ENCODE measurements at regions not wholly inside any gene's neighbourhood (a gene's known extent, or its start where the extent isn't known, plus 50 kb on each side); places are given as distances from the start of the nearest gene placed in this dataset.
"Not testable (repeated sequence)": the region's sequence is repeated elsewhere in the genome, so short reads cannot be mapped to it uniquely, and the experiment has no call there.

DNA sequence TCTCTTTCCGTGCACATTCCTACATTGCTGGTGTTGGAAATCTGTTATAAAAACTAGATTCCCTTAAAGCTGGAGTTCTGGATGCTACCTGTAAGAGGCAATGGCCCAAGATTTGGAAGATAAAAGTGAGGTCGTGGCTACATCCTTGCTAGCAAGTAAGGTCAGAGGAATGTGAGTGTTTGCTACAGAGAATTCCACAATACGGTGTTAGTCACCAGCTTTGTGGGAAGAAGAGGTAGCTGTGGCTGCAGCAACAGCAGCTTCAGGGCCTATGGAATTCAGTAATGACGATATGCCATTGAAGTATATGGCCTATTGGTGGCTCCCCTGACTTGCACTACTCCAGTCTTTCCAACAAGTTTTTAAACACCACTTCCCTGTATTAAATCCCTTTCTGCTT is 227.7 kb upstream of the TMEM260 start:
- peak; percentile 86 for DNase-seq (ENCODE audit: low read depth)
- no peak overlapping the region for H3K4me3 ChIP-seq (ENCODE audit: low read length)
- TF ChIP-seq, protein P1, sequence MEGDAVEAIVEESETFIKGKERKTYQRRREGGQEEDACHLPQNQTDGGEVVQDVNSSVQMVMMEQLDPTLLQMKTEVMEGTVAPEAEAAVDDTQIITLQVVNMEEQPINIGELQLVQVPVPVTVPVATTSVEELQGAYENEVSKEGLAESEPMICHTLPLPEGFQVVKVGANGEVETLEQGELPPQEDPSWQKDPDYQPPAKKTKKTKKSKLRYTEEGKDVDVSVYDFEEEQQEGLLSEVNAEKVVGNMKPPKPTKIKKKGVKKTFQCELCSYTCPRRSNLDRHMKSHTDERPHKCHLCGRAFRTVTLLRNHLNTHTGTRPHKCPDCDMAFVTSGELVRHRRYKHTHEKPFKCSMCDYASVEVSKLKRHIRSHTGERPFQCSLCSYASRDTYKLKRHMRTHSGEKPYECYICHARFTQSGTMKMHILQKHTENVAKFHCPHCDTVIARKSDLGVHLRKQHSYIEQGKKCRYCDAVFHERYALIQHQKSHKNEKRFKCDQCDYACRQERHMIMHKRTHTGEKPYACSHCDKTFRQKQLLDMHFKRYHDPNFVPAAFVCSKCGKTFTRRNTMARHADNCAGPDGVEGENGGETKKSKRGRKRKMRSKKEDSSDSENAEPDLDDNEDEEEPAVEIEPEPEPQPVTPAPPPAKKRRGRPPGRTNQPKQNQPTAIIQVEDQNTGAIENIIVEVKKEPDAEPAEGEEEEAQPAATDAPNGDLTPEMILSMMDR (conservative IDR thresholded peaks at IDR 0.05; ENCODE audit: low read length) = peak; percentile 20; the same call in 1 of the 2 replicates

DNA sequence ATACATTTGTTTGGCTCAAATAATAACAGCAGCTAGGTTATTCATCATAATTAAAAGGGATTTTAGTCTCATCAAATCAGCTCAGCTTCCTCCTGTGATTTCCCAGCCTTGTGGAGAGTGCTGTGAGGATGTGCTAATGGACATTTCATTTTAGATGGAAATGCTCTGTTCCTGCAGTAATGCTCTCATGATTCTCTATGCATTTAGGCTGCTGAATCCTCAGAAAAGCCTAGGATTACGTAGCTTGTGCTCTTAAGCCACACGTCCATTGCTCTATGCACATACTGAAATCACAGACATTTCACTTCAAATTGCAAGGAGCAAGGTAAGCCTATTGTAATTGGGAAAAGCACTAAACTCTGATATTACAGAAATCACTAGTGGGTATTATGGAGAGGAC is 226.6 kb upstream of the TMEM260 start:
- TF ChIP-seq, protein P1 (conservative IDR thresholded peaks at IDR 0.05; ENCODE audit: low read length) = no peak
- DNase-seq (ENCODE audit: low read depth) = no peak
- no peak overlapping the region for H3K4me3 ChIP-seq (ENCODE audit: low read length)

GRCh38 chr14:56357428-56357827 is 222.2 kb upstream of the TMEM260 start:
- TF ChIP-seq, protein P1 (conservative IDR thresholded peaks at IDR 0.05; ENCODE audit: low read length) = no peak
- DNase-seq (ENCODE audit: low read depth) = no peak
- no peak overlapping the region for H3K4me3 ChIP-seq (ENCODE audit: low read length)

- TF ChIP-seq, protein P1 (conservative IDR thresholded peaks at IDR 0.05; ENCODE audit: low read length) = no peak
- no peak overlapping the region for H3K4me3 ChIP-seq (ENCODE audit: low read length)
- DNase-seq (ENCODE audit: low read depth) = no peak
Measured at GRCh38 chr14:56358275-56358674, 221.3 kb upstream of the TMEM260 start.

GRCh38 chr14:56358851-56359614 is 220.6 kb upstream of the TMEM260 start:
- no peak overlapping the region for H3K4me3 ChIP-seq (ENCODE audit: low read length)
- TF ChIP-seq, protein P1 (conservative IDR thresholded peaks at IDR 0.05; ENCODE audit: low read length) = no peak
- DNase-seq (ENCODE audit: low read depth) = no peak

GRCh38 chr14:56365663-56366062 is 213.9 kb upstream of the TMEM260 start:
- DNase-seq (ENCODE audit: low read depth); H3K4me3 ChIP-seq (ENCODE audit: low read length): not testable (repeated sequence)

GRCh38 chr14:56367416-56367815 is 212.2 kb upstream of the TMEM260 start:
- no peak overlapping the region for H3K4me3 ChIP-seq (ENCODE audit: low read length)
- TF ChIP-seq, protein P1 (conservative IDR thresholded peaks at IDR 0.05; ENCODE audit: low read length) = no peak
- DNase-seq (ENCODE audit: low read depth) = no peak
